ENCODE measurements at regions not wholly inside any gene's neighbourhood (a gene's known extent, or its start where the extent isn't known, plus 50 kb on each side); places are given as distances from the start of the nearest gene placed in this dataset.

DNA sequence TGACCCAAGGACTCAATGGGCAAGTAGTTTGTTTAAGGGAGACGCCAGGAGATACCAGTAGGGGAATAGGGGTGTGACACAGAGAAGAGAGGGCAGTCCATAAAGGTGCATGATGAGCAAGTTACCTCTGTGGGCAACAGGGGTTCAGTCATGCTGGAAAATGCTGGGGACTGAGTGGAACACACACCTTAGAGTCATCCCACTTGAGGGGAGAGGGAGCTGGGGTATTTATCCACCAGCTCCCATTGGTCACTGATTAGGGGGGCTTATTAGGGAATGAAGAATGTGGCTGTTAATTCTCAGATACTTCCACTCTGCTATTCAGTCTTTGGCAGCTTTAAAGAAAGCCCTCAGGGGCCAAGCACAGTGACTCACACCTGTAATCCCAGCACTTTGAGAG is 67.5 kb upstream of the MRI1 start:
- DNase-seq = no peak
- Histone ChIP-seq H3K27ac (ENCODE audit: insufficient read depth in 1 of 2, low read depth in 1 of 2, low read length in 2 of 2, poor library complexity in 1 of 2, severe bottlenecking in 2 of 2) (no peak overlapping the region), H3K27me3 (replicated peaks in 2 of 5; ENCODE audit: control insufficient read depth in 4 of 5, insufficient read depth in 5 of 5, low read length in 4 of 5) (peaks cover 3 to 25% (median 8%) of the 10 kb centered on the region in 5 experiments), H3K9me3 (ENCODE audit: control extremely low read depth in 1 of 5, control insufficient read depth in 4 of 5, insufficient read depth in 2 of 5, low read depth in 1 of 5, low read length in 4 of 5) (peaks cover 0 to 5% (median 3%) of the 10 kb centered on the region in 5 experiments), H3K4me3 (ENCODE audit: control insufficient read depth in 1 of 7, extremely low read depth in 1 of 7, insufficient read depth in 4 of 7, low read depth in 2 of 7, low read length in 6 of 7) (no peak overlapping the region), H3K4me1 (ENCODE audit: control extremely low read depth in 1 of 4, control insufficient read depth in 4 of 4, insufficient read depth in 4 of 4, low read length in 3 of 4) (no peaks in the 10 kb centered on the region), H3K36me3 (ENCODE audit: control insufficient read depth in 4 of 4, insufficient read depth in 4 of 4, low read length in 3 of 4) (no peaks in the 10 kb centered on the region)
- POLR2A ChIA-PET = no interaction called here
- CTCF ChIA-PET = interaction anchor here (0.8 kb wide), 1 partner anchor 29 kb away, joined by 3 read pairs; no protein-coding TSS in a partner anchor
- 100% methylated on average over 1 of the region's 1 CpG for WGBS (ENCODE audit: insufficient coverage)

DNA sequence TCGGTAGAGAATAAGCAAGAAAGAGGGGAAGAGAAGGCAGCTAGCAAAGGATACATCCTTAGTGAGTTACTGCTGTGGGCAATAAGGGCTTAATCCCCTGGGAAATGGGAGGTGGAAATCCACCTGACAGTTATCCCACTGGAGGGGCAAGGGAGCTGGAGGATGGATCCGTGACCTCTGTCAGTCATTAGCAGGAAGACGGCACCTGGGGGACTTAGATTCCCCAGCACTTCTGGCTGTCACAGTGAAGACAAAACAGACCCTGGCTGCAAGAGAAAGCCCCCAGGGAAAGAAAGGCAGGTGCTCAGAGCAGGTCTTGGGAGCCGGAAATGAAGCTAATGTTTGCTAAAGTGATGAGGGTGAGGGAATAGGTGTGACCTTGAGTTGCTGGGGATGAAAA is 70.4 kb upstream of the MRI1 start:
- Histone ChIP-seq H3K4me3 (ENCODE audit: control insufficient read depth in 1 of 7, extremely low read depth in 1 of 7, insufficient read depth in 4 of 7, low read depth in 2 of 7, low read length in 6 of 7) (no peak overlapping the region), H3K4me1 (ENCODE audit: control extremely low read depth in 1 of 4, control insufficient read depth in 4 of 4, insufficient read depth in 4 of 4, low read length in 3 of 4) (no peaks in the 10 kb centered on the region), H3K27ac (ENCODE audit: insufficient read depth in 1 of 2, low read depth in 1 of 2, low read length in 2 of 2, poor library complexity in 1 of 2, severe bottlenecking in 2 of 2) (no peak overlapping the region), H3K27me3 (replicated peaks in 2 of 5; ENCODE audit: control insufficient read depth in 4 of 5, insufficient read depth in 5 of 5, low read length in 4 of 5) (peaks cover 0 to 10% (median 4%) of the 10 kb centered on the region in 5 experiments), H3K9me3 (ENCODE audit: control extremely low read depth in 1 of 5, control insufficient read depth in 4 of 5, insufficient read depth in 2 of 5, low read depth in 1 of 5, low read length in 4 of 5) (peaks cover 0 to 2% (median 0%) of the 10 kb centered on the region in 5 experiments), H3K36me3 (ENCODE audit: control insufficient read depth in 4 of 4, insufficient read depth in 4 of 4, low read length in 3 of 4) (no peaks in the 10 kb centered on the region)
- no peak for DNase-seq
- WGBS (ENCODE audit: insufficient coverage) = 88% methylated on average over 4 of the region's 4 CpGs
- ChIA-PET CTCF (interaction anchor here (0.6 to 1.2 kb wide), 2 partner anchors 12 to 14 kb away, joined by 3 read pairs; no protein-coding TSS in a partner anchor), POLR2A (no interaction called here)

DNA sequence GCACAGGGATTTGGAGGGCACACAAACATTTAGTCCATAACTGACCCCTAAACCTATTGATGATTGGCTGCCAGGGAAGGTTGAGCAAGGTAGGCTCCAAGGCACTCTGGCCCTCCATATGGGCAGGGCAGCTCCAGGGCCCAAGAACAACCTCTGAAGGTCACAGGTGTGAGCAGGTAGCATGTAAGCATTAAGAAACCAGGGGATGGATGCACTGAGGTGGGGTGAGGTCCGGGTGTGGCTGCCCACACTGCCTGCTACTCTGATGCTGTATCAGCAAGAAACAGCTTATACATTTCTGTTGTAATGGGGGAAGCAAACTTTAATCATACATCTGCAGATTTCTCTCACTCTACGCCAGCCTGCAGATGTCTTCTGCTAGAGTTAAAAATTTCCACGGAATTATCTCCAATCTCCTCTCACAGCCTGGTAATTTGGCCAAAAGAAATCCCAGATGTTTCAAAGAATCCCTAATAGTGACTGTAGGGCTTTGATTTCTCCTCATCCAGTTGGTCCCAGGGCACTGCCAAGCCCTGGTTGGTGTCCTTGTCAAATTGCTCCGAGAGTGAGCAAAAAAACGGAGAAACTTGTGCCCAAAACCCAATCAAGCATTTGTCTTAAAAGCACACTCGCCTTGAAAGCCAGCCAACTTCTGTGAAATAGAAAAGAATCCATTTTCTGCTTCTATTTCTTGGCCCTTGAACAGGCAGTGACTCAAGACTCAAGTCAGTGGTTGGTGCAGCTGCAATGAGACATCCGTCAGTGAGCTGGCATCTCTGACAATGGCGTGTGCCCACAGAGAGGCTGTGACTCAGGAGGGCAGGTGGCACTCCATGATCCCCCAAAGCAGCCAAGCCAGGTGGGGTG is 72.5 kb upstream of the MRI1 start:
- POLR2A ChIA-PET = no interaction called here
- 76% methylated on average over 6 of the region's 8 CpGs for WGBS (ENCODE audit: insufficient coverage)
- Histone ChIP-seq H3K4me3 (ENCODE audit: control insufficient read depth in 1 of 7, extremely low read depth in 1 of 7, insufficient read depth in 4 of 7, low read depth in 2 of 7, low read length in 6 of 7) (no peak overlapping the region), H3K27me3 (replicated peaks in 2 of 5; ENCODE audit: control insufficient read depth in 4 of 5, insufficient read depth in 5 of 5, low read length in 4 of 5) (peaks cover 0 to 10% (median 4%) of the 10 kb centered on the region in 5 experiments), H3K9me3 (ENCODE audit: control extremely low read depth in 1 of 5, control insufficient read depth in 4 of 5, insufficient read depth in 2 of 5, low read depth in 1 of 5, low read length in 4 of 5) (peaks cover 0 to 2% (median 0%) of the 10 kb centered on the region in 5 experiments), H3K27ac (ENCODE audit: insufficient read depth in 1 of 2, low read depth in 1 of 2, low read length in 2 of 2, poor library complexity in 1 of 2, severe bottlenecking in 2 of 2) (no peak overlapping the region), H3K36me3 (ENCODE audit: control insufficient read depth in 4 of 4, insufficient read depth in 4 of 4, low read length in 3 of 4) (no peaks in the 10 kb centered on the region), H3K4me1 (ENCODE audit: control extremely low read depth in 1 of 4, control insufficient read depth in 4 of 4, insufficient read depth in 4 of 4, low read length in 3 of 4) (no peaks in the 10 kb centered on the region)
- peak in 2 of 3 donors; percentile 37 to 63 for DNase-seq
- CTCF ChIA-PET = interaction anchor here (0.5 to 1.6 kb wide), 3 partner anchors 8 to 96 kb away, joined by 3 read pairs; no protein-coding TSS in a partner anchor

DNA sequence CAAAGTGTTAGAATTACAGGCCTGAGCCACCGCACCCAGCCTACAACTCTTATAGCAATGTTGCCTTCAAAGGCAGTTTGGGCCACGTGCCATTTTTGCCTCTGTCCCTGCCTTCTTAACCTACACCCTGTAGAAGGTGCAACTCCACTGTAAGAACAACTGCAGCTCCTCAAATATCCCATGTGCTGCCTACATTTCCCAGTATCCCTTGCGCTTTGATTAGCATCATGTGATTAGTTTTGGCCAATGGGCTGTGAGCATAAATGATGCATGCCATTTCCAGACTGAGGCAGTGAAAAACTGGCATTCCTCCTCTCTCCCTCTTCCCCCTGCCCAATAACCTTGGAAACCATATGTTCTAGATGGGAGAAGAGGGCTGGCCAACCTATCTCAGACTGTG is 75.2 kb upstream of the MRI1 start:
- H3K9me3 ChIP-seq (ENCODE audit: control extremely low read depth in 1 of 5, control insufficient read depth in 4 of 5, insufficient read depth in 2 of 5, low read depth in 1 of 5, low read length in 4 of 5) = peaks cover 0 to 2% (median 0%) of the 10 kb centered on the region in 5 experiments
- WGBS (ENCODE audit: insufficient coverage) = 85% methylated on average over 3 of the region's 3 CpGs
- H3K4me1 ChIP-seq (ENCODE audit: control extremely low read depth in 1 of 4, control insufficient read depth in 4 of 4, insufficient read depth in 4 of 4, low read length in 3 of 4) = peaks cover 0 to 6% (median 4%) of the 10 kb centered on the region in 4 experiments
- peak in 2 of 3 donors; percentile 38 to 40 for DNase-seq
- H3K27ac ChIP-seq (ENCODE audit: insufficient read depth in 1 of 2, low read depth in 1 of 2, low read length in 2 of 2, poor library complexity in 1 of 2, severe bottlenecking in 2 of 2) = no peak overlapping the region
- H3K36me3 ChIP-seq (ENCODE audit: control insufficient read depth in 4 of 4, insufficient read depth in 4 of 4, low read length in 3 of 4) = no peaks in the 10 kb centered on the region
- no peak overlapping the region for H3K4me3 ChIP-seq (ENCODE audit: control insufficient read depth in 1 of 7, extremely low read depth in 1 of 7, insufficient read depth in 4 of 7, low read depth in 2 of 7, low read length in 6 of 7)
- ChIA-PET CTCF (no interaction called here), POLR2A (no interaction called here)
- H3K27me3 ChIP-seq (replicated peaks in 2 of 5; ENCODE audit: control insufficient read depth in 4 of 5, insufficient read depth in 5 of 5, low read length in 4 of 5) = peaks cover 0 to 10% (median 4%) of the 10 kb centered on the region in 5 experiments

DNA sequence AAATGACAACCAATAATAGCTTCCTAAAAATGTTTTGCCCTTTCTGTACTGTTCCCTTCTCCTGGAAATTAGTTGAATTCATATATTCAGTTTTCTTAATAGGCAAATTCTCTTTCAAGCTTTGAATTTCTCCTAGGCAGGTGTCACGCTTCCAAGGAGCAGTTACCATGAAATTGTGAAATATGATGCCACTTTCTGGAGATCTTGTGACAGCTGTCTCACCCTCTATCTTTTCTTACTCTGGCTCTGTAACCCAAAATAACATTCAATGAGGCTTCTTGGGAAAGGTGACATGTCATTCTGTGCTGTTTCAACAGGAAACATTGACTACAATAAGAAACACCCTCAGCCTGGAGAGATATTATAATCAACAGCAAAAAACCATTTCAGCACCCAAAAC is 80.3 kb upstream of the MRI1 start:
- CTCF ChIA-PET = interaction anchor here (1.1 kb wide), 1 partner anchor 9 kb away, joined by 3 read pairs; no protein-coding TSS in a partner anchor
- no peak overlapping the region for H3K27ac ChIP-seq (ENCODE audit: insufficient read depth in 1 of 2, low read depth in 1 of 2, low read length in 2 of 2, poor library complexity in 1 of 2, severe bottlenecking in 2 of 2)
- H3K4me3 ChIP-seq (ENCODE audit: control insufficient read depth in 1 of 7, extremely low read depth in 1 of 7, insufficient read depth in 4 of 7, low read depth in 2 of 7, low read length in 6 of 7) = no peak overlapping the region
- H3K9me3 ChIP-seq (ENCODE audit: control extremely low read depth in 1 of 5, control insufficient read depth in 4 of 5, insufficient read depth in 2 of 5, low read depth in 1 of 5, low read length in 4 of 5) = peaks cover 5 to 23% (median 9%) of the 10 kb centered on the region in 5 experiments
- POLR2A ChIA-PET = no interaction called here
- no CpG with 5 or more reads among the region's 1 CpG for WGBS (ENCODE audit: insufficient coverage)
- no peaks in the 10 kb centered on the region for H3K27me3 ChIP-seq (replicated peaks in 2 of 5; ENCODE audit: control insufficient read depth in 4 of 5, insufficient read depth in 5 of 5, low read length in 4 of 5)
- no peaks in the 10 kb centered on the region for H3K36me3 ChIP-seq (ENCODE audit: control insufficient read depth in 4 of 4, insufficient read depth in 4 of 4, low read length in 3 of 4)
- no peak for DNase-seq
- H3K4me1 ChIP-seq (ENCODE audit: control extremely low read depth in 1 of 4, control insufficient read depth in 4 of 4, insufficient read depth in 4 of 4, low read length in 3 of 4) = peaks cover 0 to 6% (median 4%) of the 10 kb centered on the region in 4 experiments

- DNase-seq = no peak
- 100% methylated on average over 3 of the region's 3 CpGs for WGBS (ENCODE audit: insufficient coverage)
- Histone ChIP-seq H3K4me3 (ENCODE audit: control insufficient read depth in 1 of 7, extremely low read depth in 1 of 7, insufficient read depth in 4 of 7, low read depth in 2 of 7, low read length in 6 of 7) (no peak overlapping the region), H3K27ac (ENCODE audit: insufficient read depth in 1 of 2, low read depth in 1 of 2, low read length in 2 of 2, poor library complexity in 1 of 2, severe bottlenecking in 2 of 2) (no peak overlapping the region), H3K9me3 (ENCODE audit: control extremely low read depth in 1 of 5, control insufficient read depth in 4 of 5, insufficient read depth in 2 of 5, low read depth in 1 of 5, low read length in 4 of 5) (peaks cover 5 to 25% (median 11%) of the 10 kb centered on the region in 5 experiments), H3K36me3 (ENCODE audit: control insufficient read depth in 4 of 4, insufficient read depth in 4 of 4, low read length in 3 of 4) (no peaks in the 10 kb centered on the region), H3K27me3 (replicated peaks in 2 of 5; ENCODE audit: control insufficient read depth in 4 of 5, insufficient read depth in 5 of 5, low read length in 4 of 5) (no peaks in the 10 kb centered on the region), H3K4me1 (ENCODE audit: control extremely low read depth in 1 of 4, control insufficient read depth in 4 of 4, insufficient read depth in 4 of 4, low read length in 3 of 4) (peaks cover 0 to 6% (median 4%) of the 10 kb centered on the region in 4 experiments)
- POLR2A ChIA-PET = no interaction called here
- CTCF ChIA-PET = interaction anchor here (1.2 kb wide), 1 partner anchor 12 kb away, joined by 3 read pairs; no protein-coding TSS in a partner anchor
Observed at GRCh38 chr19:13681509-13681908, 82.8 kb upstream of the MRI1 start.
